KG1 (cell line): ENCODE measurements at regions not wholly inside any gene's neighbourhood (a gene's known extent, or its start where the extent isn't known, plus 50 kb on each side); places are given as distances from the start of the nearest gene placed in this dataset.
"Not testable (repeated sequence)": the region's sequence is repeated elsewhere in the genome, so short reads cannot be mapped to it uniquely, and the experiment has no call there.

Experiments
- DNase-seq: peaks from one replicate; lab custom pipeline; 2025; lab: John Stamatoyannopoulos, UW

DNA sequence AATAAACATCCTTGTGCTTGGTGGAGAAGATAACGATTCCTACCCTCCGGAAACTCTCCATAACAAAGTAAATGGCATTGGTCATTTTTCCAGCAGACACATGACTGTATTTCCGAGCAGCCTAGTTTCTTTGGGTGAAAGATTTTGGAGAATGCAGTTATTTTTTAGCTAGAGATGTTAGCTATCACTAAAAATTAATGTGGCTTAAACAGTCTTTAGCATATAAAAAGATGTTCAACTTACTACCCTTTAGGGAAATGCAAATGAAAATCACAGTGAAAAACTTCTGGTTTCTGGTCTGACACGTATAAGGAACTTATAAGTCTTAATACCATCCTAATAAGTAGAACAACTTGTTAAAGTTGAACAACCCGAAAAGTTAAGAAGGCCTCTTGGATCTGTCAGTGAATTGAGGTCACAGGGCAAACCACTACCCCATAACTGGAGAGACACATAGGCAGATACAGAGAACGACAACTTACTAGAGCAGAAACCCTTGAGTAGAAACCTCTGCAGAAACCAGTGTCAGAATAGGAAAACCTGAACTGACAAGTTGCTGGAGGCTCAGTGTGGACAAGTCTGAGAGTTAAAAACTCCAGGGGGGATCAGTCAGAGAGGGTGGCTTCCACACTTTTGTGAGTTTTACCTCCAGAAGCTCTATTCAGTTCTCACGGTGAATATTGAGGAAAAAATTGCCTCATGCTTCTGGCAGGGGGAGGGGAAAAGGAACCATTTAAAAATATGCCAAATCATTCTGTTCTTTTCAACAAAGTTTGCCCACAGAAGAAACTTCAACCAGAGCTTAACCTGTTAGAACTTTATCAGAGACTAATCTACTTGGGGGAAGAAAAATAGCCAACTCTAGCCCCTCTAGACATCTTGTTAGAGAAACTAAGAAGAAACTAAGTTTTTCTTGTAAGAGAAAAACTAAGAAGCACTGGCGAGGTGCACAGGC lies 325.2 kb upstream of the RPS23 start:
- DNase-seq: no peak

DNA sequence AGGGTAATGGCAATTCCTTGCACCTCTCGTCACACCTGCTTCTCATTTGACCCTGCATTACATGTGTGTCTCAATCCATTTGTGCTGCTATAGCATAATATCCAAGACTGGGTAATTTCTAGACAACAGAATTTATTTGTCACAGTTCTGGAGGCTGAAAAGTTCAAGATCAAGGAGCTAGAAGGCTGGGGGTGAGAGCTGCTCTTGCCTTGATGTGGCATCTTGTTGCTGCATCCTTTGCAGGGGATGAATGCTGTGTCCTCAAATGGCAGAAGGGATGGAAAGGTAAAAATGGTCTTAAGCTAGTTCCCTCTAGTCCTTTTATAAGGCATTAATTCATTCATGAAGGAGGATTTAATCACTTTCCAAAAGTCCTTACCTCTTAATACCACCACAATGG lies 323.7 kb upstream of the RPS23 start:
- DNase-seq: no peak

DNA sequence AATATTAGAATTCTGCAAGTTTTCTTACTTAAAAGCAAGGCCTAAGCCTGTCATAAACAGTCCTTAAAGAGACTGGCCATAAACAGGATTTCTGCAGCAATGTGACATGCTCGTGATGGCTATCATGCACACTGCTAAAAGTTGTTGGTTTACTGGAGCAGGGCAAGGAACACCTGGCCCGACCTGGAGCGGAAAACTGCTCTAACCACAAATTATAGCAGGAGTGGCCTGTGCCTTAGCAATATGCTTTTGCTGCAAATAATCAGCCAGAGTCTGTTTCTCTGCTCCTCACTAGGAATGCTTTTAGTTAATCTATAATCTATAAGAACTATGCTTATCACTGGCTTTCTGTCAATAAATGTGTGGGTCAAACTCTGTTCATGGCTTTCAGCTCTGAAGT lies 322.9 kb upstream of the RPS23 start:
- no peak for DNase-seq

DNA sequence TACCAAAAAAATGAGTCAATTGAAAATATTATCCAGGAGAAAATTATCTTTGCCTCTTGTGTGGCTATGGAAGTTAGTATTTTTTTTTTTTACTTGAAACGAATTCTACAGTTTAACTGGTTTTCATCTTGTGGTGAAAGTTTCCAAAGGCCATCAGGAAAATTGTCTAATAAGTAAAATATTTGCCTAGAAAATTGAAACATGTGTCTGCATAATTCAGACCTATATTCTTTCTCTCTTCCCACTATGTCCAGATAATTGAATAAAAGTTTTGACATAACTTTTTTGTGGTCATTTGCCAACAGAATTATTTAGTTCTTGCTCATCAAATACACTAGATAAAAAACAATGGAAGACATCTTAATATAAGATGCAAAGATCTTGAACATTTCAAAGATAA lies 321.5 kb upstream of the RPS23 start:
- DNase-seq: no peak

DNA sequence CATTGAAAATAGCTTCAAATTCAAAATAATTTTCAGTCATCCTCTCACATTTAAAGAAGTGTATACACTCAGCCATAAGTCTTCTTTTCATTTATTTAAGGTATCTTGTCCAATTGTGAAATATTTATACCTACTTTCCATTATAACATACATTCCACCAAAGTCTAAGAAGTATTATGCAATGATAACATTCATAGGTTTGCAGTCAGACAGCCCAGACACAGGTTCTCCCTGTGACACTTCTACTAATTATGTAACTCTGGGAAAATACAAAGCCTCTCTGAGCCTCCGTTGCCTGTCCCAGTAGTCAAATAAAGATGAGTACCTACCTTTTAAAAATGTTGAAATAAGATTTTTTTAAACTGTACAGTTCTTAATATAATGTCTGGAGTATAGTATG lies 320.9 kb upstream of the RPS23 start:
- no peak for DNase-seq

DNA sequence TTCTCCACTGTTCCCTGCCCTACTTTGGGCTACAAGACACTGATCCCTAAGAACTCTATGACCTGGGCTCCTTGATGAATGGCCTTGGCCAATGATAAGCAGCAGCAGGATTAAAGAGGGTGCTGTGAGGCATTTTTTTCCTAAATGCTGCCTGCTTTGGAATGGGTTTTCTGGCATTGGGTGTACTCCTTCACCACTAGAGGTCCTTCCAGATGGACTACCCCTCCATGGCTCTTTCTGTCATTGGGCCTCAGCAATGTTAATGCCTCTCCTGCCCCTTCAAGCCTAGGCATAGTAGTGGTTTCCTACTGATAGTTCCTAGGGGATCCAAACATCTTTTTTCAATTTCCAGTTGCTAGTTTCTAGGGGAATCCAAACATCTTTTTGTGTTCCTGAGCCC lies 319.3 kb upstream of the RPS23 start:
- no peak for DNase-seq

DNA sequence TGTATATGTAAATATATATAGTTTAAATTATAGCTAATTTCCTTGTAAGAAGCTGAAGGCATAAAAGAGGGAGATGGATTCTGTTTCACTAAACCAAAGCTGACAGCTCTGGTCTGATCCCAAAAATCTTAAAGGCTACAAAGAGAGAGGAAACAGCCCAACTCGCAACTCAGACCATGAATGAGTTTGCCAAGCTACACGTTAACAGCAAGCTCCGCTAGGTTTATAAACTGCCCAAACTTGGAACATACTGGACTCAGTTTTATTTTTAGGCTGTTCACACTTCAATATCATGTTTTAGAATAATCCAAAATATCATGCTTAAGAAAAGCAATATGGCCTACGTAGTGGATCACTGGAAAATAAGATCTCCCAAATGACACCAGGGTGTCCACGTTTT lies 318.3 kb upstream of the RPS23 start:
- DNase-seq: no peak

DNA sequence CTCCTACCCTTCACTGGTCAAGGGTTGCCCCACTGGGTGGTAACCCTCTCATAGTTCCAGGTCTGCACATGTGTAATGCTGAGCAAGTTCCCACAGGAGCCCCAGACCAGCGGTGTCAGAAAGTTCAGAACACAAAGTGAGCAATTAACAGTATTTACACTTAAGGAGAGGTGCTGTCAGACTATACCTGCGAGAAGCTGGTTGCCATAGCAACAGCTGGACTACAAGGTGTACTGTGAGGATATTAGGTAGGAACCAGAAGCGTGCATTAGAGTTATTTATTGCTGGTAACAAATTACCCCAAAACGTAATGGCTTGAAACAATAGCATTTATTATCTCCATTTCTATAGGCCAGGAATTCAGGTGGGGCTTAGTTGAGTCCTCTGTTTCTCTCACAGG lies 317.0 kb upstream of the RPS23 start:
- DNase-seq: no peak

DNA sequence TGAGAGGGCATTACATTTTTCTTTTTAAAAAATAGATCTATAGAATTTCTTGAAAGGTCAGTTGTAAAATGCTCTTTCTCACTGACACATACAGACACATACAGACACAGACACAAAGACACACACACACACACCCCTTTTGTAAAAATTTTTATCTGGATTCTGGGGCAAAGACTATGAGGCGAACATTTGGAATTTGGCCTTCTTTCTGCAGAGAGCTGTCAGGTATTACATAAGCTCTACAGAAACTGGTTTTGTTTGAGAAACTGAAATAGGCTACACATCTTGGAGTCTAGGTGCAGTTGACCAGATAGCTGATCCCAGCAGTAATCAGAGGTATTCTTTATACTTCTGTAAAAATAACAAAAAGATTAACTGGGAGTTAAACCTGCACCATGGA lies 315.9 kb upstream of the RPS23 start:
- DNase-seq: no peak

DNA sequence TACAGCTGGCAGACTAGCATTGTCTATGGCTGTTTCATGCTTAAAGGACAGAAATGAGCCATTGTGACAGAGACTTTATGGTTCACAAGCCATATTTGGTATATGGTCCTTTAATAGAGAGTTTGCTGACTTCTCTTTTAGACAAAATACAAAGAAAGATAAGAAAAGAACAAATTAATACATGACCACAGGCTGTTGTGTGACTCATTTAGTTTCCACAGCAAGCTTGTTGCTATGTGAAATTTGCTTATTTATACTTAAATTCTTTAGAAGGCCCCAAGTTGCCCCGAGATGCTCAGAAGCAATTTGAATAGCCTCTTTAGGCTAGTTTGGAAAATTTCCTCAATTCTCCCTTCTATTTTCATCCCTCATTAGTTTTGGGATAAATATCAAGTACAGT lies 315.3 kb upstream of the RPS23 start:
- no peak for DNase-seq

DNA sequence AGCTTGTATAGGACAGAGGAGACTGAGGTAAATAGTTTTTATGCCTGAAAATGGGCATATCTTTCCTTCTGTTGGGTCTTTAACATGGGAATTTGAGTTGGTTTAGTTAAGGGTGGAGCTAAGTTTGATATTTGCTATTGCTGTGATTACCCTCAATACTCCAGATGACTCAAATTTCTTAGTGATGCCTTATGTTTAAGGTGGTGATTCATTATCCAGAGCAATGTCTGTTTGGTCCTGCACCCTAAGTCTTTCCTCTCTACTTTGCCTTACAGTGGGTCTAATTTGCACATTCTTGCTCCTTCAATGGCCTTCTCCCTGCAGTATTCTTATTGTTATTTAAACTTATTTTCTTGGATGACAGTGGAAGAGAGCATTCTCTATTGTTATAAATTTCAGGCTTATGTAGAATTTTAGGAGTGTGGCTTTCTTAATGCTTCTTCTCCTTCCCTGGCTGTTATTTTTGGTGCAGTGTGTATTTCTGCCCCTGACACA lies 312.9 kb upstream of the RPS23 start:
- no peak for DNase-seq

DNA sequence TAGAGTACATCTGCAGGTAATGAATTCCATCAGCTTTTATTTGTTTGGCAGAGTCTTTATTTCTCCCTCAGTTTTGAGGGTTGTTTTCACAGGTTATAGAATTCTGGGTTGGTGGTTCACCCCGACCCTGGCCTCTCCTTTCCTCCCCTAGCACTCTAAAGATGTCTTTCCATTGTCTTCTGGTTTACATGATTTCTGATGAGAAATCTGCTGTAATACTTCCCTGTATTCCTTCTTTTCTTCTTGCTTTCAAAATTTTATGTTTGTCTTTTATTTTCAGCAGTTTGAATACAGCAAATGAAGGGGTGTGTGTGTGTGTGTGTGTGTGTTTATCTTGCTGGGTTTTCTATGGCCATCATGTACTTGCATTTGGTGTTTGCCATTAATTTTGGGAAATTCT lies 312.0 kb upstream of the RPS23 start:
- DNase-seq: no peak

DNA sequence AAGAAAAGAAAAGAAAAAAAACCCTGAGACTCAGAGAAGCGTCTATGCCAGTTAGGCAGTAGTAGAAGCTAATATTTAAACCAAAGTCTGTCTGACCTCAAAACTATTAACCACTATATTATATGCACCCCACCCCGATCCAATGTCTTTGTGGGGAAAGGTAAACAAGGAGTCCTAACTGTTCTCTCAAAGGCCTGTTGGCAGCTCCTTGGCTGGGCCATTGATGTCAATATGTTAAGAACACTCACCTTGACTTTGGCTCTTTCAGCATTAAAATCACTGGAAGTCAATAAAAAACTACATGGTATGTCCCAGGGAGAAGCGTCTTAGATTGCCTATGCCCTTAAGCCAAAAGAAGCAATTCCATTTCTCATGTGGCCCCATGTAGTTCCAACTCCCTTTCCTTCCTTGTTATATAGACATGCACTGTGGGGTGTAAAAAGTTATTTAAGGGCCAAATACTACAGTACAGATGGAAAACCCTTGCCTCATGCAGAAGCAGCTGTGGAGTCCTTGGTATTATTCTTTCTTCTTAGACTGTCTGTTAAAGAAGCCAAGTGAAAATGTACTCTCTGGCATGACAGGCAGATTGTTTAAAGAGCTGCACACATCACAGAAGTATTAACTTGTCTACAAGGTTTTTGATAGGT lies 308.6 kb upstream of the RPS23 start:
- DNase-seq: no peak

DNA sequence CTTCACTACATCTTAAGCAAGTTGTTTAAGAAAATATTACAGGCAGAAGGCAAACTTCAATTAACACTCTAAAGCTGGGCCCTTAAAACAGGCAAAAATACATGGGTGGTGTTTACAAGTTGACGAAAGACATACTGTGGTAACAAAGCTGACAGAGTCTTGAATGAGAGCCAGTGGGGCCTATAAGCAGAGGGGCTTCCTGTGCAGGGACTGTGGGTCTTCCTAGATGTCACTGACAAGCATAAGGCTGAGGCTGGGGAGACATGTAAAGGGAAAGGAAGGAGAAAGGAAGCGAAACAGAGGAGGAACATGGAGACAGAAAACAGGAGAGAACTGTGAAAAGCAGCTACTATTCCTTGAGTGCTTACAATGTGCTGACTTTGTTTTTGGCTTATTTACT lies 308.0 kb upstream of the RPS23 start:
- DNase-seq: no peak

DNA sequence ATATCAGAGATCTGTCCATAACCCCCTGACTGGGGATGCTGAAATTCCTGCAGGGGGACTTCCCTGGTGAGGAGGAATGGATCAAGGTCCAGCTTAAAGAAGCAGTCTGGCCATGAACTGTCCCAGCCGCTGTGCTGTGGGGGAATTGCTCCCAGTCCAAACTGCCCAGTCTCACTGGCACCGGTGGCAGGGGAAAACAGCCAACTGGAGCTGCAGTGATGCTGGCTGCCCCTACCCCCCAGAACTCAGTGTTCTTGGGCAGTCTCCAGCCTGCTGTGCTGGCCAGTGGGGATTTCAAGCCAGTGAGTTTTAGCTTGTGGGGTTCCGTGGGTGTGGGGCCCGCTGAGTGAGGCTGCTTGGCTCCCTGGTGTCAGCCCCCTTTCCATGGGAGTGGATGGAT lies 306.5 kb upstream of the RPS23 start:
- no peak for DNase-seq

DNA sequence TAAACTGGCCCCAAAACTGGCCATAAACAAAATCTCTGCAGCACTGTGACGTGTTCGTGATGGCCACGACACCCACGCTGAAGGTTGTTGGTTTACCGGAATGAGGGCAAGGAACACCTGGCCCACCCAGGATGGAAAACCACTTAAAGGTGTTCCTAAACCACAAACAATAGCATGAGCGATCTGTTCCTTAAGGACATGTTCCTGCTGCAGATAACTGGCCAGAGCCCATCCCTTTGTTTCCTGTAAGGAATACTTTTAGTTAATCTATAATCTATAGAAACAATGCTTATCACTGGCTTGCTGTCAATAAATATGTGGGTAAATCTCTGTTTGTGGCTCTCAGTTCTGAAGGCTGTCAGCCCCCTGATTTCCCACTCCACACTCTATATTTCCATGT lies 305.2 kb upstream of the RPS23 start:
- not testable (repeated sequence) for DNase-seq

DNA sequence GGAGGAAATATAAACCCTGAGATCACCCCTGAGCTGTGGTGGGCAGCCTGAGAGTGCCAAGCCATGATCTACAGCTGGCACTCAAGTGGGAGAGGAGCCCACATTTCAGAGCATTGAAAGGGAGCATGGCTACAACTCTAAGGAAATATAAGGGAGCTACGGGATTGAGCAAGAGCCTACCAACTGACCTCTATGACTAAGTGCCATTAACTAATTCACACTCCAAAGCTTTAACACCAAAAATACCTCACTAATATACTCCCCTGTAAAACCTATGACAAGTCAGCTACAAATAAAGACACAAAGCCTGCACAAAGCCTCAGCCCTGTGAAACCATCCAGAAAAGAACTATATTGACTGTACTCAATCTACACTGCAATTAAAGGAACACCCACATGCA lies 286.8 kb upstream of the RPS23 start:
- DNase-seq: no peak

DNA sequence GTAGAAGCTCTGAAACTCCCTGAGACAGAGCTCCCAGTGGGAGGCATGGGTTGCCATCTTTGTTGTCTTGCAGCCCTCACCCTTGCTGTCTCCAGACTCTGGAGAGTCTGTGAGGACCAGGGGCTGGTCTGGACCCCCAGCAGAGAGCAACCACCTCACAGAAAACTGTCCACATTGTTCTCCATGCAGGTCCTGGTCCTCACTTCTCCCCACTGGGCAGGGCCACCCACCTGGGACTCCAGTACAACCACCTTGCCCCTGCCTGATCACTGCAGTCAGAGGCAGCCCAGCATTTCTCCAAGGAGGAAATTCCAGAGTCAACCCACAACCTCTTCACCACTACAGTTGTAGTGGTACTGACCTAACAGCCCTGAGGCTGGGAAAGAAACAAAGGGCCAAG lies 285.6 kb upstream of the RPS23 start:
- DNase-seq: no peak

DNA sequence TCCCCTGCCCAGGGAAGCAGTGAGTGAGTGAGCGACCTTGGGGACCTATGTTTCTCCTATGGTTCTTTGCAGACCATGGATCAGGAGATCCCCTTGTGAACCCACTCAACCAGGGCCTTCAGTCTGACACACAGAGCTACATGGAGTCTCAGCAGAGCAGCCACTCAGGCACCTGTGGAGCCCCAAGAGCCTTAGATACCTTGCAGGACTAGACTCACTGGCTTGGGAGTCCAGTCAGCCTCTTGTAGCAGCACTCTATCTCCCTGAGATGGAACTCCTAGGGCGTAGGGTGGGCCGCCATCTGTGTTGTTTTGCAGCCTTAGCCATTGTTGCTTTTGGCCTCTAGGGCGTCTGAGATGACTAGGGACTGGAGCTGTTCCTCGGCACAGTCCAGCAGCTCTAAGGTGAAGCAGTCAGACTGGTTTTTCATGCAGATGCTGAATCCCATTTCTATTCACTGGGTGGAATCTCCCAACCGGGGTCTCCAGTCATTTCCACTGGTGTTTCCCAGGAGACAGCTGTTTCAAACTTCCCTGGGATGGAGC lies 284.6 kb upstream of the RPS23 start:
- no peak for DNase-seq

DNA sequence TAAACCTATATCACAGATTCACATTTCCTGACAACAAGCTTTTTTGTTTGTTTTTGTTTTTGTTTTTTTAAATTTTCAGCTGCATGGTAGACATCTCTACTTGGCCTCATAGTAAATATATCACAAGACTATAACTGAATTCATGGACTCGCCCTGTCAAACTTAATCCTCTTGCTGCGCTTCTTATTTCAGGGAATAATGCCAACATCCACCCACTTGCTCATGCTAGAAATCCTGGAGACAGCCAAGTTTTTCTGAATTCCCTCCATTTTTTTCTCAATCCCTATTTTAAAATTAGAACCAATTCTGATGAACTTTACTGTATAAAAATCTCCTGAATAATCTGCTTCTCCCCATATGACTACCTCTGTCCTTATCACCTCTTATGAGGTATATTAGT lies 283.6 kb upstream of the RPS23 start:
- DNase-seq: no peak

DNA sequence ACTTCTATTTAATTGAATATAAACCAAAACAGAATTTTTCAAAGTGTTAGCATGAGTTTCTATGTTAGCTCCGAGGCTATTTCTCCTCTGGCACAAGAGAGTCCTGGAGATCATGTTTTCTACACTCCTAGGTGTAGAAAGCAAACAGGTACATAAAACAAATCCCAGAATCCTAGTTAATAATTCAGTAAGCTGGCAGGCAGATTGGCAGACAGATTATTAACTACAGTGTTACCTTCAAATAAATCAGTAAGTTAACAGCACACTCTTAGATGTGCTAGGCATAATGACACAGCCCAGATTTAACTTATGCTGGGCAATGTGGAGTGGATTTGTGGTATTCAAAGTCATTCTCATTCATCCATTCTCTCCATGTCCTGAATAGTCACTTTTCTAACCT lies 282.8 kb upstream of the RPS23 start:
- DNase-seq: no peak

DNA sequence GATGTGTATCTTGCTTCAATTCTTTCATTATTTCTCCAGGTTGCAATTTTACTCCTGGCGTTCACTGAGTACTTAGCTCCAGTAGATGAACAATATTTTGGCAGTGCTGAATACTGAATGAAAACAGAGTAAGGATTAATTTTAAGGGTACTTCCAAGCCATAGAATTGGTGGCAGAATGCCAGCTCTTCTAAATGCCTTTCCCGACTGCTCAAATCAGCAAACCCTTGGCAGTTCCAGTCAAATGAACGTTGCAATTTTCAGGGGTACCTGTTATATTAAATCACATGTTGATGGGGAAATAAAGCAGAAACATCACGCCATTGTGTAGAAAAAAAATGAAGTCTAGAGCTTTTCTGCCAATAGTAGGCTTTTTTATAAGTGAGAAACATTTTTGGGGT lies 282.4 kb upstream of the RPS23 start:
- DNase-seq: no peak

DNA sequence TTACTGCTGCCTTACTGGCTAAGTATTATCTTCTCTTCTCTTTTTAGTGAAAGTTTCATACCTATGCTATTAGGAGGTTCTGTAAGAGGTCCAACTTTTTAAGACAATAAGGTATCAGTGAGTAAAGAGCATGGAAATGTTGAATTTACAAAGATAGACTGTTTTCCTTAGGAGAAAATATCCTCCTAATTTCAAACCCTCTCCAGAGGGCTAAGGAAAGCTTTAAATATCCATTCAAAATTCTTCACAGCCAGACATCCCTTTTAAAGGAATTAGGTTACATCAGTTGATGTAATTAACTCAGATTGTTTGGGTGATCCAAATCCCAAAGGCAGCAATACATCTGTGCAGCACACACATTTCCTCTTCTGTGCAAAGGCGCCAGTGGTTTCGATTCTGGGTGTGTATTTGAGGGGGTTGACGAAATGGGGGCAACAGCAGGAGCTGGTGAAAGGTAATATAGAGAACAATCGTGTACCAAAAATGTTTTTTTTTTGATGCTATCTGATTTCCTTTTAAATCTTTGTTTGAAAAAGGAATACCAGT lies 273.8 kb upstream of the RPS23 start:
- no peak for DNase-seq
